ENCODE measurements at regions not wholly inside any gene's neighbourhood (a gene's known extent, or its start where the extent isn't known, plus 50 kb on each side); places are given as distances from the start of the nearest gene placed in this dataset.

GRCh38 chr9:29806937-29807618 lies 2233.8 kb upstream of the C9orf72 start:
- no peaks in the 10 kb centered on the region; the same call in 1 of the 2 replicates for H3K36me3 ChIP-seq (ENCODE audit: insufficient read depth, low read length)
- H3K9ac ChIP-seq (ENCODE audit: low read depth, low read length) = no peak overlapping the region
- H3K4me1 ChIP-seq (ENCODE audit: insufficient read depth, low read length) = peaks cover 5% of the 10 kb centered on the region; the same call in 1 of the 2 replicates

GRCh38 chr9:29816954-29817703 lies 2243.8 kb upstream of the C9orf72 start:
- no peaks in the 10 kb centered on the region for H3K36me3 ChIP-seq (ENCODE audit: insufficient read depth, low read length)
- no peaks in the 10 kb centered on the region; the same call in 1 of the 2 replicates for H3K9me3 ChIP-seq (ENCODE audit: control insufficient read depth, insufficient read depth, low read length)
- no peak overlapping the region for H3K9ac ChIP-seq (ENCODE audit: low read depth, low read length)
- H3K4me1 ChIP-seq (ENCODE audit: insufficient read depth, low read length) = no peaks in the 10 kb centered on the region

More at GRCh38 chr9:29806937-29807618, 2233.8 kb upstream of the C9orf72 start:
- H3K9me3 ChIP-seq (ENCODE audit: control insufficient read depth, insufficient read depth, low read length) = peaks cover 13% of the 10 kb centered on the region; the same call in 1 of the 2 replicates

GRCh38 chr9:29822458-29822857 lies 2249.2 kb upstream of the C9orf72 start:
- Histone ChIP-seq H3K9ac (ENCODE audit: low read depth, low read length) (no peak overlapping the region), H3K4me1 (ENCODE audit: insufficient read depth, low read length) (no peaks in the 10 kb centered on the region), H3K9me3 (ENCODE audit: control insufficient read depth, insufficient read depth, low read length) (peaks cover 2% of the 10 kb centered on the region), H3K36me3 (ENCODE audit: insufficient read depth, low read length) (no peaks in the 10 kb centered on the region; the same call in 1 of the 2 replicates)

- H3K9ac ChIP-seq (ENCODE audit: low read depth, low read length) = no peak overlapping the region
- peaks cover 9% of the 10 kb centered on the region for H3K9me3 ChIP-seq (ENCODE audit: control insufficient read depth, insufficient read depth, low read length)
- no peaks in the 10 kb centered on the region; the same call in 1 of the 2 replicates for H3K36me3 ChIP-seq (ENCODE audit: insufficient read depth, low read length)
- no peaks in the 10 kb centered on the region for H3K4me1 ChIP-seq (ENCODE audit: insufficient read depth, low read length)
These were observed 2253.1 kb upstream of the C9orf72 start for GRCh38 chr9:29826421-29826820.

- Histone ChIP-seq H3K36me3 (ENCODE audit: insufficient read depth, low read length) (no peaks in the 10 kb centered on the region; the same call in 1 of the 2 replicates), H3K9me3 (ENCODE audit: control insufficient read depth, insufficient read depth, low read length) (peaks cover 9% of the 10 kb centered on the region), H3K9ac (ENCODE audit: low read depth, low read length) (no peak overlapping the region), H3K4me1 (ENCODE audit: insufficient read depth, low read length) (peaks cover 10% of the 10 kb centered on the region; the same call in 1 of the 2 replicates)
These were observed 2257.5 kb upstream of the C9orf72 start for GRCh38 chr9:29830821-29831220.

GRCh38 chr9:29838491-29839020 lies 2265.3 kb upstream of the C9orf72 start:
- peaks cover 7% of the 10 kb centered on the region; the same call in 1 of the 2 replicates for H3K4me1 ChIP-seq (ENCODE audit: insufficient read depth, low read length)
- H3K36me3 ChIP-seq (ENCODE audit: insufficient read depth, low read length) = no peaks in the 10 kb centered on the region
- H3K9me3 ChIP-seq (ENCODE audit: control insufficient read depth, insufficient read depth, low read length) = no peaks in the 10 kb centered on the region
- H3K9ac ChIP-seq (ENCODE audit: low read depth, low read length) = no peak overlapping the region

- H3K9me3 ChIP-seq (ENCODE audit: control insufficient read depth, insufficient read depth, low read length) = no peaks in the 10 kb centered on the region
- no peaks in the 10 kb centered on the region for H3K4me1 ChIP-seq (ENCODE audit: insufficient read depth, low read length)
- no peak overlapping the region for H3K9ac ChIP-seq (ENCODE audit: low read depth, low read length)
- no peaks in the 10 kb centered on the region for H3K36me3 ChIP-seq (ENCODE audit: insufficient read depth, low read length)
These were observed 2271.0 kb upstream of the C9orf72 start for GRCh38 chr9:29844251-29844650.

GRCh38 chr9:29850664-29851063 lies 2277.4 kb upstream of the C9orf72 start:
- Histone ChIP-seq H3K9me3 (ENCODE audit: control insufficient read depth, insufficient read depth, low read length) (no peaks in the 10 kb centered on the region), H3K4me1 (ENCODE audit: insufficient read depth, low read length) (no peaks in the 10 kb centered on the region), H3K9ac (ENCODE audit: low read depth, low read length) (no peak overlapping the region), H3K36me3 (ENCODE audit: insufficient read depth, low read length) (no peaks in the 10 kb centered on the region)

GRCh38 chr9:29861803-29862202 lies 2288.5 kb upstream of the C9orf72 start:
- no peak overlapping the region for H3K9ac ChIP-seq (ENCODE audit: low read depth, low read length)

GRCh38 chr9:29865764-29866313 lies 2292.6 kb upstream of the C9orf72 start:
- Histone ChIP-seq H3K9me3 (ENCODE audit: control insufficient read depth, insufficient read depth, low read length) (no peaks in the 10 kb centered on the region), H3K4me1 (ENCODE audit: insufficient read depth, low read length) (no peaks in the 10 kb centered on the region), H3K36me3 (ENCODE audit: insufficient read depth, low read length) (no peaks in the 10 kb centered on the region), H3K9ac (ENCODE audit: low read depth, low read length) (no peak overlapping the region)

More at GRCh38 chr9:29861803-29862202, 2288.5 kb upstream of the C9orf72 start:
- H3K4me1 ChIP-seq (ENCODE audit: insufficient read depth, low read length) = no peaks in the 10 kb centered on the region
- H3K36me3 ChIP-seq (ENCODE audit: insufficient read depth, low read length) = no peaks in the 10 kb centered on the region
- H3K9me3 ChIP-seq (ENCODE audit: control insufficient read depth, insufficient read depth, low read length) = no peaks in the 10 kb centered on the region

- no peaks in the 10 kb centered on the region for H3K36me3 ChIP-seq (ENCODE audit: insufficient read depth, low read length)
- no peaks in the 10 kb centered on the region for H3K4me1 ChIP-seq (ENCODE audit: insufficient read depth, low read length)
- H3K9me3 ChIP-seq (ENCODE audit: control insufficient read depth, insufficient read depth, low read length) = no peaks in the 10 kb centered on the region
- no peak overlapping the region for H3K9ac ChIP-seq (ENCODE audit: low read depth, low read length)
These were observed 2293.3 kb upstream of the C9orf72 start for GRCh38 chr9:29866556-29866955.

- H3K4me1 ChIP-seq (ENCODE audit: insufficient read depth, low read length) = peaks cover 11% of the 10 kb centered on the region; the same call in 1 of the 2 replicates
- no peaks in the 10 kb centered on the region for H3K9me3 ChIP-seq (ENCODE audit: control insufficient read depth, insufficient read depth, low read length)
- no peaks in the 10 kb centered on the region for H3K36me3 ChIP-seq (ENCODE audit: insufficient read depth, low read length)
- no peak overlapping the region for H3K9ac ChIP-seq (ENCODE audit: low read depth, low read length)
These were observed 2300.3 kb upstream of the C9orf72 start for GRCh38 chr9:29873579-29873978.

GRCh38 chr9:29875547-29875946 lies 2302.3 kb upstream of the C9orf72 start:
- H3K36me3 ChIP-seq (ENCODE audit: insufficient read depth, low read length) = no peaks in the 10 kb centered on the region
- peaks cover 11% of the 10 kb centered on the region; the same call in 1 of the 2 replicates for H3K4me1 ChIP-seq (ENCODE audit: insufficient read depth, low read length)
- no peak overlapping the region for H3K9ac ChIP-seq (ENCODE audit: low read depth, low read length)
- no peaks in the 10 kb centered on the region for H3K9me3 ChIP-seq (ENCODE audit: control insufficient read depth, insufficient read depth, low read length)

- H3K4me1 ChIP-seq (ENCODE audit: insufficient read depth, low read length) = no peaks in the 10 kb centered on the region
- no peaks in the 10 kb centered on the region for H3K9me3 ChIP-seq (ENCODE audit: control insufficient read depth, insufficient read depth, low read length)
- H3K36me3 ChIP-seq (ENCODE audit: insufficient read depth, low read length) = no peaks in the 10 kb centered on the region
- no peak overlapping the region for H3K9ac ChIP-seq (ENCODE audit: low read depth, low read length)
These were observed 2309.5 kb upstream of the C9orf72 start for GRCh38 chr9:29882767-29883166.
